D721Med (cell line): ENCODE measurements at regions not wholly inside any gene's neighbourhood (a gene's known extent, or its start where the extent isn't known, plus 50 kb on each side); places are given as distances from the start of the nearest gene placed in this dataset.

Source experiments
- DNase-seq: peaks from one replicate; pipeline ENCODE4 v3.0.0; 2011; ENCODE audit warnings: low spot score; ENCODE audit not compliant: insufficient read length
- FAIRE-seq: peaks from 2 replicates; lab custom pipeline; 2011; peaks lifted over from hg19 to GRCh38; lab: Jason Lieb, UNC
- TF ChIP-seq, protein P1 (sequence below): IDR thresholded peaks from 2 replicates; pipeline ENCODE4 v1.5.1; 2012; ENCODE audit warnings: mild to moderate bottlenecking, control low read depth; ENCODE audit not compliant: insufficient read depth; ENCODE audit errors: missing control alignments

GRCh38 chrX:40184968-40185367 is 87.2 kb upstream of the BCOR start:
- FAIRE-seq (no peak), DNase-seq (no peak)
- TF ChIP-seq, protein P1, sequence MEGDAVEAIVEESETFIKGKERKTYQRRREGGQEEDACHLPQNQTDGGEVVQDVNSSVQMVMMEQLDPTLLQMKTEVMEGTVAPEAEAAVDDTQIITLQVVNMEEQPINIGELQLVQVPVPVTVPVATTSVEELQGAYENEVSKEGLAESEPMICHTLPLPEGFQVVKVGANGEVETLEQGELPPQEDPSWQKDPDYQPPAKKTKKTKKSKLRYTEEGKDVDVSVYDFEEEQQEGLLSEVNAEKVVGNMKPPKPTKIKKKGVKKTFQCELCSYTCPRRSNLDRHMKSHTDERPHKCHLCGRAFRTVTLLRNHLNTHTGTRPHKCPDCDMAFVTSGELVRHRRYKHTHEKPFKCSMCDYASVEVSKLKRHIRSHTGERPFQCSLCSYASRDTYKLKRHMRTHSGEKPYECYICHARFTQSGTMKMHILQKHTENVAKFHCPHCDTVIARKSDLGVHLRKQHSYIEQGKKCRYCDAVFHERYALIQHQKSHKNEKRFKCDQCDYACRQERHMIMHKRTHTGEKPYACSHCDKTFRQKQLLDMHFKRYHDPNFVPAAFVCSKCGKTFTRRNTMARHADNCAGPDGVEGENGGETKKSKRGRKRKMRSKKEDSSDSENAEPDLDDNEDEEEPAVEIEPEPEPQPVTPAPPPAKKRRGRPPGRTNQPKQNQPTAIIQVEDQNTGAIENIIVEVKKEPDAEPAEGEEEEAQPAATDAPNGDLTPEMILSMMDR: no peak

- DNase-seq: no peak
- TF ChIP-seq, protein P1: no peak
- FAIRE-seq: no peak
Measured at GRCh38 chrX:40182615-40183014, 84.9 kb upstream of the BCOR start.

DNA sequence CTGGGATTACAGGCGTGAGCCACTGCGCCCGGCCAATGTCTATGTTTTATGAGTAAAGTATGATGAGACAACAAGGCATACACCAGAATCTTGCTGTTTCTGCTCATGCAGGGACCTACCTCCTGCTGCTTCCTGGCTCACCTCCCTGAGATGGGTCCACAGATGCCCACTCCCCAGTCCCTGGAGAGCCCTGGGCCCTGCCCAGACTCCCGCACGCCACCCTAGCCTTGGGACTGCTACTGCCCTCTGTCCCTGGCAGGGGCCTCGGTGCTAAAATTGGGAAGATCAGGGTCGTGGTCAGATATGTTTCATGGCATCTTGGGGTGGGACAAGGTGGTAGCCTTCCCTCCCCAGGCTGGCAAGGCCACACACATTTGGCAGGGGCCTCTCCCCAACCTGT is 84.3 kb upstream of the BCOR start:
- DNase-seq (no peak), FAIRE-seq (no peak)
- TF ChIP-seq, protein P1: no peak

DNA sequence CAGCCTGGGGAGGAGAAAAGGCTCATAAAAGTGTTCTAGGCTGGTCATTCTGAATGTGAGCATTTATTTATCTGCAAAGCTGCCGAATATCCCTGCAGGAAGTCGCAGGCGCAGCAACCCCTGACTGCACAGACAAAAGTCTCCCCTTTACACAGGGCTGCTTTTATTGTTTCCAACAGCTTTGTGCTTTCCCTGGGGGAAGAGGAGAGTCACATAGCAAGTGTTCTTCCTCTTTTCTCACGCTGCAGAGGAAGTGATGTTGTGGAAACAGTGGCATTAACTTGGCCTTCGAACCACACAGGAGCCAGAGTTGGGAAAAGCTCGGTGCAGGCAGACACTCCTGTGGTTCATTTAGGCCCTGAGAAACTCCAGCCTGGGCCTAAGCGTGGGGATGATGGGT is 81.5 kb upstream of the BCOR start:
- DNase-seq: no peak
- no peak for FAIRE-seq
- TF ChIP-seq, protein P1: no peak

DNA sequence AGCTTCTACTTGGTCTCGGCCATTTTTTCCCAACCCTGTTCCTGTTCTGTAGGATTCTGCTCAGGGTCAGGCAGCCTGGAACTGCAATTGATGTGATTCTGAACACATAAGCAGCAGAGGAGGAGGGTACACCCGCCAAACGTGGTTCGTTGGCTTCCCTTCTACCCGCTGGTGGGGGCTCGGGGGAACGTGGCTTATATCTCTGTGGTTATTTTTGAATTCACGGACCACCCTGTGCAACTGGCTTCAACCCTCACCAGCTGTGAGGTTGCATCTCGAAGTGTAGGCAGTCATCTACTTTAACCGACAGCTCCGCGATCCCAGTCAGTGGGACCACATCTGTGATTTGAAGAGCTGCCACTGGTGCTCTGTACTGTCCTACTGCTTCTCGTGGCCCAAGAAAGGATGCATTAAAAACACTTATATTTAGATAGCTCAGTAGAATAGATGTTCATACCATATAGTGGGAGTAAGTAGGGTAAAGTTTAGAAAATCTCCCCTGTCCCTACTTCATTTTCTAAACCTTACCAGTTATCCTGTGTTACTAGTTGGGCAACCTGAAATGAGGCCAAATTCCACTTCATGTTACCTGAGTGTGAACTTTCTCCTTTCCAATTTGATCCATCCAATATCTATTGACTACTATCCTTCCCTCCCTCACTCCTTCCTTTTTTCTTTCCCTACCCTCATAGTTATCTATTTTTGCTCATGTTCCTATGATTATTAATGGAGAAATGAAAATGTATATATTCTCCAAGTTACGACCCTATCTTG is 80.4 kb upstream of the BCOR start:
- DNase-seq: no peak
- FAIRE-seq: no peak
- TF ChIP-seq, protein P1: no peak

DNA sequence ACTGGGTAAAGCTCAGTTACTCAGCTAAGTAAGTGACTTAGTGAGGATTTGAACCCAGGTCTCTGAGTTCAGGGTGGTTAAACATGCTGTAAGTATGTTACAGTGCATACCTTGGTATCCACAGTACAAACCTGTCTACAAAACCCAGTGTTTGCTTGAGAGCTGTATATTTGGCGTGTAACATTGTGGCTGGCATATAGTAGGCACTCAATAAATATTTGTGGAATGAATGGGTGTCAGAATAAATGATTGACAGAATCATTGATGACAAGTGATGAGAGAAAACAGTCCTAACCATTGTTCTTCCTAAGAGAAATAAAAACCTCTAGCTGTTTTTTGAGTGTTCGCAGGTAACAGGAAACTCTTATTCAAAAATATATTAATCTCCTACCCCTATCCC is 79.7 kb upstream of the BCOR start:
- TF ChIP-seq, protein P1: no peak
- DNase-seq: no peak
- peak; percentile 55 for FAIRE-seq

- TF ChIP-seq, protein P1: no peak
- FAIRE-seq (no peak), DNase-seq (no peak)
Measured at GRCh38 chrX:40177117-40177430, 79.3 kb upstream of the BCOR start.
